ENCODE measurements at regions not wholly inside any gene's neighbourhood (a gene's known extent, or its start where the extent isn't known, plus 50 kb on each side); places are given as distances from the start of the nearest gene placed in this dataset.
"Not testable (repeated sequence)": the region's sequence is repeated elsewhere in the genome, so short reads cannot be mapped to it uniquely, and the experiment has no call there.

GRCh38 chr14:105581551-105582341, 55.4 kb downstream of the TMEM121 start:
- H3K4me3 Mint-ChIP-seq, result no peak overlapping the region
- no peaks in the 10 kb centered on the region for H3K9me3 Mint-ChIP-seq
- peaks cover 0 to 31% (median 8%) of the 10 kb centered on the region in 4 donors for H3K4me1 Mint-ChIP-seq
- H3K27me3 Mint-ChIP-seq, result peaks cover 0 to under 1% (median 0%) of the 10 kb centered on the region in 5 donors
- no peaks in the 10 kb centered on the region for H3K36me3 Mint-ChIP-seq
- POLR2A ChIA-PET, result no interaction called here
- DNase-seq (peak in 1 of 10 donors; percentile 57), ATAC-seq (no peak)
- H3K27ac Mint-ChIP-seq, result peak overlapping the region in 3 of 10 donors; percentile 40 to 82 (median 79)

GRCh38 chr14:105582639-105583038, 56.3 kb downstream of the TMEM121 start:
- Mint-ChIP-seq H3K27ac (peak overlapping the region in 4 of 10 donors; percentile 19 to 82 (median 72)), H3K36me3 (no peaks in the 10 kb centered on the region), H3K4me3 (no peak overlapping the region), H3K4me1 (peaks cover 0 to 24% (median 7%) of the 10 kb centered on the region in 4 donors), H3K27me3 (no peaks in the 10 kb centered on the region), H3K9me3 (no peaks in the 10 kb centered on the region)
- peak in 1 of 10 donors; percentile 58 for DNase-seq
- no peak for ATAC-seq
- POLR2A ChIA-PET, result no interaction called here

- not testable (repeated sequence) for H3K9me3 Mint-ChIP-seq, DNase-seq
Measured at GRCh38 chr14:105583914-105584313, 57.5 kb downstream of the TMEM121 start.

GRCh38 chr14:105585290-105585689, 58.9 kb downstream of the TMEM121 start:
- H3K36me3 Mint-ChIP-seq, H3K4me3 Mint-ChIP-seq, H3K27ac Mint-ChIP-seq, DNase-seq, POLR2A ChIA-PET, H3K9me3 Mint-ChIP-seq, ATAC-seq, H3K27me3 Mint-ChIP-seq: not testable (repeated sequence)
- peaks cover 0 to 16% (median 4%) of the 10 kb centered on the region in 4 donors for H3K4me1 Mint-ChIP-seq

More at GRCh38 chr14:105583914-105584313, 57.5 kb downstream of the TMEM121 start:
- H3K36me3 Mint-ChIP-seq, H3K4me3 Mint-ChIP-seq, ATAC-seq, H3K27ac Mint-ChIP-seq, POLR2A ChIA-PET, H3K27me3 Mint-ChIP-seq: not testable (repeated sequence)
- H3K4me1 Mint-ChIP-seq, result peaks cover 0 to 16% (median 4%) of the 10 kb centered on the region in 4 donors

- H3K27me3 Mint-ChIP-seq, H3K27ac Mint-ChIP-seq, H3K9me3 Mint-ChIP-seq, H3K36me3 Mint-ChIP-seq, H3K4me3 Mint-ChIP-seq, DNase-seq, POLR2A ChIA-PET: not testable (repeated sequence)
- ATAC-seq, result peak in 1 of 2 donors; percentile 28
- peaks cover 0 to 12% (median 3%) of the 10 kb centered on the region in 4 donors for H3K4me1 Mint-ChIP-seq
Measured at GRCh38 chr14:105585722-105586121, 59.3 kb downstream of the TMEM121 start.

GRCh38 chr14:105586144-105586872, 59.9 kb downstream of the TMEM121 start:
- H3K4me3 Mint-ChIP-seq, H3K9me3 Mint-ChIP-seq, H3K27ac Mint-ChIP-seq, H3K4me1 Mint-ChIP-seq, H3K36me3 Mint-ChIP-seq, DNase-seq, H3K27me3 Mint-ChIP-seq, POLR2A ChIA-PET: not testable (repeated sequence)
- ATAC-seq, result peak; percentile 62 to 77

- H3K27me3 Mint-ChIP-seq, H3K4me3 Mint-ChIP-seq, ATAC-seq, H3K9me3 Mint-ChIP-seq, H3K36me3 Mint-ChIP-seq, H3K27ac Mint-ChIP-seq, DNase-seq, H3K4me1 Mint-ChIP-seq, POLR2A ChIA-PET: not testable (repeated sequence)
Measured at GRCh38 chr14:105587034-105587433, 60.7 kb downstream of the TMEM121 start.

GRCh38 chr14:105587482-105588235, 61.3 kb downstream of the TMEM121 start:
- POLR2A ChIA-PET, H3K9me3 Mint-ChIP-seq, H3K36me3 Mint-ChIP-seq, ATAC-seq, H3K27me3 Mint-ChIP-seq, H3K4me3 Mint-ChIP-seq, H3K4me1 Mint-ChIP-seq, H3K27ac Mint-ChIP-seq: not testable (repeated sequence)
- DNase-seq, result peak in 1 of 10 donors; percentile 62

- ATAC-seq (no peak), DNase-seq (no peak)
- H3K9me3 Mint-ChIP-seq, result no peaks in the 10 kb centered on the region
- peaks cover 0 to 3% (median 0%) of the 10 kb centered on the region in 4 donors for H3K4me1 Mint-ChIP-seq
- H3K27me3 Mint-ChIP-seq, result no peaks in the 10 kb centered on the region
- H3K4me3 Mint-ChIP-seq, result no peak overlapping the region
- no peak overlapping the region for H3K27ac Mint-ChIP-seq
- POLR2A ChIA-PET, result no interaction called here
- no peaks in the 10 kb centered on the region for H3K36me3 Mint-ChIP-seq
Measured at GRCh38 chr14:105588236-105588860, 62.0 kb downstream of the TMEM121 start.

- peak in 1 of 10 donors; percentile 60 for DNase-seq
- no peaks in the 10 kb centered on the region for H3K36me3 Mint-ChIP-seq
- POLR2A ChIA-PET, result no interaction called here
- no peak overlapping the region for H3K27ac Mint-ChIP-seq
- no peak for ATAC-seq
- H3K27me3 Mint-ChIP-seq, result no peaks in the 10 kb centered on the region
- peaks cover 0 to 3% (median 0%) of the 10 kb centered on the region in 4 donors for H3K4me1 Mint-ChIP-seq
- no peaks in the 10 kb centered on the region for H3K9me3 Mint-ChIP-seq
- H3K4me3 Mint-ChIP-seq, result no peak overlapping the region
Measured at GRCh38 chr14:105589161-105589925, 63.0 kb downstream of the TMEM121 start.

- H3K36me3 Mint-ChIP-seq, H3K27ac Mint-ChIP-seq, H3K4me3 Mint-ChIP-seq, H3K27me3 Mint-ChIP-seq, H3K4me1 Mint-ChIP-seq, DNase-seq, POLR2A ChIA-PET, ATAC-seq, H3K9me3 Mint-ChIP-seq: not testable (repeated sequence)
Measured at GRCh38 chr14:105589926-105590185, 63.5 kb downstream of the TMEM121 start.

- POLR2A ChIA-PET, result no interaction called here
- Mint-ChIP-seq H3K36me3 (no peaks in the 10 kb centered on the region), H3K9me3 (no peaks in the 10 kb centered on the region), H3K4me1 (no peaks in the 10 kb centered on the region), H3K27ac (no peak overlapping the region), H3K4me3 (no peak overlapping the region), H3K27me3 (no peaks in the 10 kb centered on the region)
- DNase-seq (no peak), ATAC-seq (no peak)
Measured at GRCh38 chr14:105591052-105591451, 64.7 kb downstream of the TMEM121 start.
